H1 (cell line): ENCODE measurements at regions not wholly inside any gene's neighbourhood (a gene's known extent, or its start where the extent isn't known, plus 50 kb on each side); places are given as distances from the start of the nearest gene placed in this dataset.
A peak's percentile ranks its signal among the peaks of the same experiment; 100 is the strongest.

Experiments used
- CTCF ChIA-PET: fragments of 300-600 bp; sonication (Branson Sonifier 250); formaldehyde crosslinking; loops from one replicate; lab custom pipeline; 2021; ENCODE audit not compliant: partially characterized antibody; lab: Charles Lee
- POLR2A ChIA-PET: fragments of 300-600 bp; sonication (Branson Sonifier 250); formaldehyde crosslinking; loops from one replicate; lab custom pipeline; 2021; ENCODE audit warnings: inconsistent platforms; ENCODE audit not compliant: partially characterized antibody; lab: Charles Lee
- DNase-seq, 2 experiments: peaks; one replicate each; pipeline versions ENCODE4 v3.0.0 to v3.0.0-alpha.2; 2010 to 2022; ENCODE audit warnings: low spot score in 2 of 2, low read depth in 1 of 2, mixed read lengths in 1 of 2
- FAIRE-seq: peaks from 2 replicates; lab custom pipeline; 2011; peaks lifted over from hg19 to GRCh38; lab: Jason Lieb, UNC
- H2AFZ ChIP-seq: 2 replicates; pipeline ENCODE4 v1.8.1; 2012; ENCODE audit warnings: low read length, inconsistent platforms
- H2AK5ac ChIP-seq: 2 replicates; pipeline ENCODE4 v1.6.1; 2013; ENCODE audit warnings: low read depth, low read length
- H2BK120ac ChIP-seq: replicated peaks from 2 replicates; pipeline ENCODE3; 2013; ENCODE audit warnings: low read depth, low read length, inconsistent platforms
- H2BK12ac ChIP-seq: 2 replicates; pipeline ENCODE4 v1.6.1; 2013; ENCODE audit warnings: low read depth, low read length
- H2BK15ac ChIP-seq: 2 replicates; pipeline ENCODE4 v1.6.1; 2013; ENCODE audit warnings: low read length
- H2BK20ac ChIP-seq: 2 replicates; pipeline ENCODE4 v1.6.1; 2013; ENCODE audit warnings: low read length
- H2BK5ac ChIP-seq: 2 replicates; pipeline ENCODE4 v1.6.1; 2013; ENCODE audit warnings: low read depth, low read length
- H3K14ac ChIP-seq: 2 replicates; pipeline ENCODE4 v1.6.1; 2013; ENCODE audit warnings: inconsistent platforms; ENCODE audit not compliant: insufficient read length
- H3K18ac ChIP-seq: 2 replicates; pipeline ENCODE4 v1.6.1; 2013; ENCODE audit warnings: low read length; ENCODE audit errors: extremely low read depth
- H3K23ac ChIP-seq: 2 replicates; pipeline ENCODE4 v1.6.1; 2013; ENCODE audit warnings: inconsistent platforms; ENCODE audit not compliant: insufficient read length
- H3K23me2 ChIP-seq: 2 replicates; pipeline ENCODE4 v1.6.1; 2013; ENCODE audit warnings: low read depth, low read length
- H3K27ac ChIP-seq: 2 replicates; pipeline ENCODE4 v1.6.1; 2011; ENCODE audit warnings: low read depth, low read length, inconsistent platforms
- H3K27me3 ChIP-seq, 4 experiments: replicated peaks in 1 of 4; 1 replicate in 1 of 4; 2 replicates in 3 of 4; pipeline versions ENCODE4 v1.6.1 to v1.8.1; 2011 to 2013; ENCODE audit warnings: low read length in 3 of 4, mild to moderate bottlenecking in 3 of 4, inconsistent platforms in 2 of 4, mixed read lengths in 2 of 4, moderate library complexity in 1 of 4; ENCODE audit not compliant: control insufficient read depth in 3 of 4, insufficient read depth in 3 of 4; ENCODE audit errors: extremely low read depth in 1 of 4
- H3K36me3 ChIP-seq, 4 experiments: 2 replicates each; pipeline versions ENCODE4 v1.6.1 to v1.8.1; 2011 to 2013; ENCODE audit warnings: mild to moderate bottlenecking in 4 of 4, low read length in 3 of 4, moderate library complexity in 2 of 4, control low read depth in 1 of 4, inconsistent platforms in 1 of 4; ENCODE audit not compliant: insufficient read depth in 4 of 4, control insufficient read depth in 2 of 4
- H3K4ac ChIP-seq: replicated peaks from 2 replicates; pipeline ENCODE3; 2013; ENCODE audit warnings: low read length, low read depth, mixed read lengths, inconsistent platforms; ENCODE audit not compliant: insufficient read length
- H3K4me1 ChIP-seq, 4 experiments: replicated peaks in 1 of 4; 1 replicate in 1 of 4; 2 replicates in 3 of 4; pipeline versions ENCODE4 v1.6.1 to v1.8.1; 2011 to 2013; ENCODE audit warnings: low read length in 3 of 4, inconsistent platforms in 2 of 4, mixed read lengths in 1 of 4; ENCODE audit not compliant: insufficient read depth in 4 of 4, control insufficient read depth in 3 of 4
- H3K4me2 ChIP-seq, 2 experiments: 2 replicates each; pipeline versions ENCODE4 v1.6.1 to v1.8.1; 2011 to 2013; ENCODE audit warnings: low read depth in 2 of 2, low read length in 2 of 2, control low read depth in 1 of 2, inconsistent platforms in 1 of 2, mild to moderate bottlenecking in 1 of 2; ENCODE audit not compliant: insufficient read depth in 1 of 2
- H3K4me3 ChIP-seq, 4 experiments: fragments of 200-600, 300-600 bp in 1 of 4; sonication (generic), shearing (Covaris generic), sonication (Bioruptor Twin) in 1 of 4; 2 replicates each; pipeline versions ENCODE4 v1.5.1 to v1.8.1; 2011 to 2016; ENCODE audit warnings: low read length in 4 of 4, low read depth in 3 of 4, control low read depth in 2 of 4, inconsistent platforms in 2 of 4, mild to moderate bottlenecking in 2 of 4, mixed read lengths in 1 of 4, moderate library complexity in 1 of 4; ENCODE audit not compliant: insufficient read depth in 2 of 4; ENCODE audit errors: extremely low read depth in 1 of 4
- H3K56ac ChIP-seq: replicated peaks from 2 replicates; pipeline ENCODE3; 2013; ENCODE audit warnings: low read depth, mild to moderate bottlenecking, mixed read lengths, low read length, inconsistent platforms; ENCODE audit not compliant: insufficient read length
- H3K79me1 ChIP-seq: 2 replicates; pipeline ENCODE4 v1.6.1; 2013; ENCODE audit warnings: low read depth, low read length, control low read depth
- H3K79me2 ChIP-seq, 2 experiments: 2 replicates each; pipeline versions ENCODE4 v1.6.1 to v1.8.1; 2012 to 2013; ENCODE audit warnings: low read length in 2 of 2, mild to moderate bottlenecking in 2 of 2, inconsistent platforms in 1 of 2; ENCODE audit not compliant: insufficient read depth in 2 of 2, control insufficient read depth in 1 of 2
- H3K9ac ChIP-seq, 4 experiments: replicated peaks in 1 of 4; 1 replicate in 1 of 4; 2 replicates in 3 of 4; pipeline versions ENCODE4 v1.6.1 to v1.8.1; 2011 to 2013; ENCODE audit warnings: low read depth in 3 of 4, low read length in 3 of 4, control low read depth in 2 of 4, mild to moderate bottlenecking in 2 of 4, moderate library complexity in 2 of 4, inconsistent platforms in 1 of 4; ENCODE audit errors: extremely low read depth in 1 of 4
- H3K9me3 ChIP-seq, 2 experiments: 2 replicates each; pipeline versions ENCODE4 v1.6.1 to v1.8.1; 2012 to 2013; ENCODE audit warnings: mild to moderate bottlenecking in 2 of 2, moderate library complexity in 2 of 2, control low read depth in 1 of 2, inconsistent platforms in 1 of 2, low read depth in 1 of 2, low read length in 1 of 2, mixed read lengths in 1 of 2; ENCODE audit not compliant: insufficient read depth in 2 of 2
- H4K20me1 ChIP-seq, 2 experiments: replicated peaks in 1 of 2; 2 replicates each; pipeline versions ENCODE3 to v1.8.1; 2011 to 2013; ENCODE audit warnings: inconsistent platforms in 2 of 2, low read length in 2 of 2, mild to moderate bottlenecking in 1 of 2; ENCODE audit not compliant: insufficient read depth in 2 of 2, control insufficient read depth in 1 of 2
- H4K5ac ChIP-seq: 2 replicates; pipeline ENCODE4 v1.6.1; 2013; ENCODE audit warnings: low read length, low read depth, mixed read lengths, inconsistent platforms; ENCODE audit not compliant: insufficient read length
- H4K8ac ChIP-seq: 2 replicates; pipeline ENCODE4 v1.8.0; 2013; ENCODE audit warnings: mild to moderate bottlenecking, moderate library complexity, low read length, inconsistent platforms; ENCODE audit not compliant: insufficient read depth; ENCODE audit errors: extremely low read depth
- H4K91ac ChIP-seq: replicated peaks from 2 replicates; pipeline ENCODE3; 2013; ENCODE audit warnings: low read length, mixed read lengths, inconsistent platforms; ENCODE audit not compliant: insufficient read length
- ASH2L ChIP-seq: fragments of 200-600, 300-600 bp; sonication (generic); IDR thresholded peaks from one replicate; pipeline ENCODE4 v1.7.1; 2017; ENCODE audit warnings: low read length
- CBX5 ChIP-seq: fragments of 300-800, 300-1000 bp; sonication (generic); IDR thresholded peaks from 2 replicates; pipeline ENCODE4 v1.7.1; 2016; ENCODE audit warnings: antibody characterized with exemption, low read length, low read depth
- EZH2 ChIP-seq: fragments of 200-600 bp; sonication (generic); IDR thresholded peaks from 2 replicates; pipeline ENCODE4 v1.7.1; 2012; ENCODE audit warnings: low read depth, mild to moderate bottlenecking, moderate library complexity, low read length, inconsistent platforms; ENCODE audit not compliant: severe bottlenecking
- SIN3A ChIP-seq, 2 experiments: IDR thresholded peaks in 1 of 2; conservative IDR thresholded peaks in 1 of 2; 2 replicates each; pipeline ENCODE4 v1.6.1; 2011 to 2012; ENCODE audit warnings: low read length in 2 of 2, improper control_type of control experiment in 1 of 2, low read depth in 1 of 2, mild to moderate bottlenecking in 1 of 2
- TAF7 ChIP-seq: optimal IDR thresholded peaks from 2 replicates; pipeline ENCODE3; 2011; ENCODE audit warnings: low read depth, mild to moderate bottlenecking, inconsistent platforms, low read length, moderate library complexity, borderline replicate concordance
- TEAD4 ChIP-seq: IDR thresholded peaks from 2 replicates; pipeline ENCODE4 v1.6.1; 2012; ENCODE audit warnings: low read depth, low read length, inconsistent platforms, mixed read lengths
- WGBS, 2 experiments: shearing (Covaris generic) in 1 of 2; methylation state at CpG; one replicate each; pipeline versions ENCODE4 v1.1.6 to v1.1.7; 2013 to 2015; ENCODE audit warnings: low lambda C conversion rate in 2 of 2, mixed read lengths in 2 of 2, inconsistent platforms in 1 of 2, low coverage in 1 of 2, missing lambda C conversion rate in 1 of 2; ENCODE audit not compliant: insufficient replicate concordance in 2 of 2, insufficient coverage in 1 of 2, insufficient read length in 1 of 2; ENCODE audit errors: extremely low coverage in 1 of 2, missing lambda C conversion rate in 1 of 2; 5-methylcytosine and 5-hydroxymethylcytosine counted together

- Histone ChIP-seq H2BK5ac (no peak overlapping the region), H4K5ac (no peak overlapping the region), H4K8ac (no peak overlapping the region), H4K91ac (no peak overlapping the region), H3K4me1 (peaks cover 3 to 10% (median 6%) of the 10 kb centered on the region in 4 experiments; a peak in 6 of 7 replicates), H4K20me1 (no peaks in the 10 kb centered on the region), H3K4ac (no peak overlapping the region), H2BK120ac (no peak overlapping the region), H3K14ac (no peak overlapping the region), H3K9ac (no peak overlapping the region; a peak in 1 of 7 replicates), H3K79me2 (no peaks in the 10 kb centered on the region), H3K9me3 (no peaks in the 10 kb centered on the region), H2AK5ac (no peak overlapping the region), H3K4me2 (peak overlapping the region in 1 of 2 experiments; percentile 9; a peak in 1 of 4 replicates), H3K36me3 (no peaks in the 10 kb centered on the region), H2BK15ac (no peak overlapping the region), H3K23me2 (0 out of 2 replicates have a peak, but pooled peaks cover 2% of the 10 kb centered on the region), H2BK20ac (no peak overlapping the region), H3K27me3 (no peaks in the 10 kb centered on the region), H3K27ac (peak overlapping the region; percentile 45; the same call in 1 of the 2 replicates), H3K23ac (no peak overlapping the region), H3K18ac (no peak overlapping the region), H3K79me1 (no peaks in the 10 kb centered on the region), H2AFZ (peak overlapping the region; percentile 71; the same call in 1 of the 2 replicates), H3K56ac (no peak overlapping the region), H2BK12ac (no peak overlapping the region), H3K4me3 (no peak overlapping the region)
- TF ChIP-seq TEAD4 (peak; percentile 94), SIN3A (conservative IDR thresholded peaks at IDR 0.05 in 1 of 2, IDR thresholded peaks at IDR 0.05 in 1 of 2; ENCODE audit: low read depth in 1 of 2, low read length in 2 of 2) (no peak; a peak in 1 of 4 replicates), EZH2 (no peak), CBX5 (no peak), ASH2L (no peak), TAF7 (no peak)
- peak in 1 of 2 experiments; percentile 54 for DNase-seq
- FAIRE-seq = peak; percentile 89
- WGBS, 2 experiments = 73% methylated on average over 7 of the region's 7 CpGs; no CpG with 5 or more reads in 1 of the 2 experiments
- POLR2A ChIA-PET = no interaction called here
- CTCF ChIA-PET = interaction anchor here (0.5 kb wide), 1 partner anchor 109 kb away, joined by 3 read pairs; no protein-coding TSS in a partner anchor
Measured at GRCh38 chr3:139774560-139775302, 97.0 kb upstream of the NMNAT3 start.
